ENCODE measurements at regions not wholly inside any gene's neighbourhood (a gene's known extent, or its start where the extent isn't known, plus 50 kb on each side); places are given as distances from the start of the nearest gene placed in this dataset.

DNA sequence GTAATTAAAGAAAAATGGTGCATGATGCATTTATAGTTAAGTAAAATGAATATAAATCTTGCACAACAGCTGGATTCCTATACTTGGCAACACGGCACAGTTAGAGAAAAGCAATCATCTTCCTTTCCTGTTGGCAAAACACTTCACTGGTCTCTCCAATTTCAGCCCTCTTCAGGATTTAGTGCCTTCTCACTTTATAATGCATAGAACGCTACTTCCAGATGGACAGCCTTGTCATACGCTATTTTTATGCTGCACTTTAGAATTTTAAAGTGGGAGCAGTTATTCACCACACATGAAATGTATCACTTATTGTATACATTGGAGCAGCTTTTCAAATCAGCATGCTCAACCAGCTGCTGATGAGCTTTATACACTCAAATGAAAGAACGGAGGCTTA lies 194.4 kb upstream of the GBE1 start:
- TF ChIP-seq EP300 (IDR thresholded peaks at IDR 0.05; ENCODE audit: borderline replicate concordance) (no peak), TCF12 (IDR thresholded peaks at IDR 0.05; ENCODE audit: low read depth) (no peak), TEAD4 (IDR thresholded peaks at IDR 0.05) (no peak), ZBTB7A (IDR thresholded peaks at IDR 0.05; ENCODE audit: low read depth) (no peak), CREB1 (IDR thresholded peaks at IDR 0.05; ENCODE audit: low read depth) (no peak), EGR1 (IDR thresholded peaks at IDR 0.05) (no peak), RAD21 (IDR thresholded peaks at IDR 0.05; ENCODE audit: low read depth) (no peak)
- TF ChIP-seq, protein P1, sequence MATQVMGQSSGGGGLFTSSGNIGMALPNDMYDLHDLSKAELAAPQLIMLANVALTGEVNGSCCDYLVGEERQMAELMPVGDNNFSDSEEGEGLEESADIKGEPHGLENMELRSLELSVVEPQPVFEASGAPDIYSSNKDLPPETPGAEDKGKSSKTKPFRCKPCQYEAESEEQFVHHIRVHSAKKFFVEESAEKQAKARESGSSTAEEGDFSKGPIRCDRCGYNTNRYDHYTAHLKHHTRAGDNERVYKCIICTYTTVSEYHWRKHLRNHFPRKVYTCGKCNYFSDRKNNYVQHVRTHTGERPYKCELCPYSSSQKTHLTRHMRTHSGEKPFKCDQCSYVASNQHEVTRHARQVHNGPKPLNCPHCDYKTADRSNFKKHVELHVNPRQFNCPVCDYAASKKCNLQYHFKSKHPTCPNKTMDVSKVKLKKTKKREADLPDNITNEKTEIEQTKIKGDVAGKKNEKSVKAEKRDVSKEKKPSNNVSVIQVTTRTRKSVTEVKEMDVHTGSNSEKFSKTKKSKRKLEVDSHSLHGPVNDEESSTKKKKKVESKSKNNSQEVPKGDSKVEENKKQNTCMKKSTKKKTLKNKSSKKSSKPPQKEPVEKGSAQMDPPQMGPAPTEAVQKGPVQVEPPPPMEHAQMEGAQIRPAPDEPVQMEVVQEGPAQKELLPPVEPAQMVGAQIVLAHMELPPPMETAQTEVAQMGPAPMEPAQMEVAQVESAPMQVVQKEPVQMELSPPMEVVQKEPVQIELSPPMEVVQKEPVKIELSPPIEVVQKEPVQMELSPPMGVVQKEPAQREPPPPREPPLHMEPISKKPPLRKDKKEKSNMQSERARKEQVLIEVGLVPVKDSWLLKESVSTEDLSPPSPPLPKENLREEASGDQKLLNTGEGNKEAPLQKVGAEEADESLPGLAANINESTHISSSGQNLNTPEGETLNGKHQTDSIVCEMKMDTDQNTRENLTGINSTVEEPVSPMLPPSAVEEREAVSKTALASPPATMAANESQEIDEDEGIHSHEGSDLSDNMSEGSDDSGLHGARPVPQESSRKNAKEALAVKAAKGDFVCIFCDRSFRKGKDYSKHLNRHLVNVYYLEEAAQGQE (IDR thresholded peaks at IDR 0.05; ENCODE audit: low read depth) = no peak
- TF ChIP-seq, protein P2, sequence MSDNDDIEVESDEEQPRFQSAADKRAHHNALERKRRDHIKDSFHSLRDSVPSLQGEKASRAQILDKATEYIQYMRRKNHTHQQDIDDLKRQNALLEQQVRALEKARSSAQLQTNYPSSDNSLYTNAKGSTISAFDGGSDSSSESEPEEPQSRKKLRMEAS (IDR thresholded peaks at IDR 0.05) = no peak

DNA sequence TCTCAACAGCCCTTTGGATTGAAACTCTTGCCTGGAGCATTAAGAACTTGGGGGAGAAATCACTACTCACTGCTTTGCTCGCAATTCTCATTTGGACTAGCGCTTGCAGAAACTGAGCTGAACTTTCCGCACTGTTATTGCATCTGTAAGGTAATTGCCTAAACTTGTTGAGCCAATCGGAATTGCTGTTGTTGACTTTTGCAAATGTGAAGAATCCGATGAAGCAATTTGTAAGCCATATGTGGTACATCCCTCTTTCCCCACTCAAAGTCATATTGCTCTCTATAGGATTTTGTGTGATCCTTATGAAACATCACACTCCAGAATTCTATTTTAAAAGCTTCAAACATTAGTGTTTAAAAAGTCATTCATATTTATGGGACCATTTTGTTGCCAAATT lies 191.7 kb upstream of the GBE1 start:
- no peak for TF ChIP-seq TCF12 (IDR thresholded peaks at IDR 0.05; ENCODE audit: low read depth)
- TF ChIP-seq TEAD4 (IDR thresholded peaks at IDR 0.05) = no peak
- TF ChIP-seq, protein P1 (IDR thresholded peaks at IDR 0.05; ENCODE audit: low read depth) = no peak
- TF ChIP-seq, protein P3, sequence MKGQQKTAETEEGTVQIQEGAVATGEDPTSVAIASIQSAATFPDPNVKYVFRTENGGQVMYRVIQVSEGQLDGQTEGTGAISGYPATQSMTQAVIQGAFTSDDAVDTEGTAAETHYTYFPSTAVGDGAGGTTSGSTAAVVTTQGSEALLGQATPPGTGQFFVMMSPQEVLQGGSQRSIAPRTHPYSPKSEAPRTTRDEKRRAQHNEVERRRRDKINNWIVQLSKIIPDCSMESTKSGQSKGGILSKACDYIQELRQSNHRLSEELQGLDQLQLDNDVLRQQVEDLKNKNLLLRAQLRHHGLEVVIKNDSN (IDR thresholded peaks at IDR 0.05) = no peak
- no peak for TF ChIP-seq EP300 (IDR thresholded peaks at IDR 0.05; ENCODE audit: borderline replicate concordance)
- TF ChIP-seq FOXM1 (IDR thresholded peaks at IDR 0.05; ENCODE audit: borderline replicate concordance, low read depth) = no peak
- TF ChIP-seq ZBTB7A (IDR thresholded peaks at IDR 0.05; ENCODE audit: low read depth) = no peak
- TF ChIP-seq, protein P2 (IDR thresholded peaks at IDR 0.05) = no peak
- no peak for TF ChIP-seq TAF1 (IDR thresholded peaks at IDR 0.05; ENCODE audit: low read depth)
- TF ChIP-seq RAD21 (IDR thresholded peaks at IDR 0.05; ENCODE audit: low read depth) = no peak

DNA sequence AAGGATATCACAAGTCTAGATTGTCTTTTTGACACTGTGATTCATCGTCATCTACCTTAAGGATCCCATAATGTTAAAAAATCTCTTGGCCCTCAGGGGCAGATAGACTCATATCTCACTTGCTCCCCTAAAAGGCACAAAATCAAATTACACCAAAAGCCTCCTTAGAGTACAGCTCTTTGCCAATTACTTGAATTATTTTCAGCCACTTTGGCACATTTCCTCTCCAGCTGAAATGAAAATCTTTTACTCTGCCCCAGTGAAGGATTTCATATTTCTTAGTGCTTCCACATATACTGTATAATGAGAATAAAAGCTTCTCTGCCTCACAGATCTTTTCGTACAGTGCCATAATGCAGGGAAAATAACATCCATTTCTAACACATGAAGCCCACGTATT lies 190.7 kb upstream of the GBE1 start:
- TF ChIP-seq FOXM1 (IDR thresholded peaks at IDR 0.05; ENCODE audit: borderline replicate concordance, low read depth) (no peak), RAD21 (IDR thresholded peaks at IDR 0.05; ENCODE audit: low read depth) (no peak), TCF12 (IDR thresholded peaks at IDR 0.05; ENCODE audit: low read depth) (no peak), TEAD4 (IDR thresholded peaks at IDR 0.05) (no peak), EGR1 (IDR thresholded peaks at IDR 0.05) (no peak), CREB1 (IDR thresholded peaks at IDR 0.05; ENCODE audit: low read depth) (no peak), YY1 (IDR thresholded peaks at IDR 0.05; ENCODE audit: low read depth) (no peak), ZBTB7A (IDR thresholded peaks at IDR 0.05; ENCODE audit: low read depth) (no peak), NFIC (IDR thresholded peaks at IDR 0.05) (no peak), CEBPB (IDR thresholded peaks at IDR 0.05) (no peak), TAF1 (IDR thresholded peaks at IDR 0.05; ENCODE audit: low read depth) (no peak), EP300 (IDR thresholded peaks at IDR 0.05; ENCODE audit: borderline replicate concordance) (no peak)
- TF ChIP-seq, protein P1 (IDR thresholded peaks at IDR 0.05; ENCODE audit: low read depth) = no peak
- TF ChIP-seq, protein P2 (IDR thresholded peaks at IDR 0.05) = no peak
- TF ChIP-seq, protein P3 (IDR thresholded peaks at IDR 0.05) = no peak

DNA sequence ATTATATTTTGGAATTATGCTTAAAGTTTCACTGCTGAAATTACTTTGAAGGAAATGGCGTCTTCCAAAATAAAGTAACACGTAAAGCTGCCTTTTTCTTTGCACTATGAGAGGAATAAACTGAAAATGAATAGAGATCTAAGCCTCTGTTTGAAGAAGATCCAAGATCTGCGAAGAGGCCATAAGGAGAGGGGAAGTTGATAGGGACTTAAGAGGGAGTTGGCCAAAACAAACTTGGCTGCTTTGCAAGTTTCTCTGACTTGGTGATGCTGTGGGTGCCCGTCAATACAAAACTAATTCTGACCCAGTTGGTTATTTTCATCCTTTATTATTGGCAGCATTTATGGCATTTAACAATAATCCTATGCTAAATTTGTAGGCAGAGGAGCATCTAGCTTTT lies 190.2 kb upstream of the GBE1 start:
- TF ChIP-seq TEAD4 (IDR thresholded peaks at IDR 0.05) = no peak
- TF ChIP-seq TCF12 (IDR thresholded peaks at IDR 0.05; ENCODE audit: low read depth) = no peak
- TF ChIP-seq, protein P3 (IDR thresholded peaks at IDR 0.05) = no peak
- no peak for TF ChIP-seq EGR1 (IDR thresholded peaks at IDR 0.05)
- no peak for TF ChIP-seq RAD21 (IDR thresholded peaks at IDR 0.05; ENCODE audit: low read depth)
- TF ChIP-seq, protein P1 (IDR thresholded peaks at IDR 0.05; ENCODE audit: low read depth) = no peak
- TF ChIP-seq, protein P2 (IDR thresholded peaks at IDR 0.05) = no peak
- TF ChIP-seq ZBTB7A (IDR thresholded peaks at IDR 0.05; ENCODE audit: low read depth) = no peak
- no peak for TF ChIP-seq NFIC (IDR thresholded peaks at IDR 0.05)
- TF ChIP-seq EP300 (IDR thresholded peaks at IDR 0.05; ENCODE audit: borderline replicate concordance) = no peak
- TF ChIP-seq FOXM1 (IDR thresholded peaks at IDR 0.05; ENCODE audit: borderline replicate concordance, low read depth) = no peak
- TF ChIP-seq CEBPB (IDR thresholded peaks at IDR 0.05) = no peak
